CD14-positive monocyte (primary cell): ENCODE measurements at regions not wholly inside any gene's neighbourhood (a gene's known extent, or its start where the extent isn't known, plus 50 kb on each side); places are given as distances from the start of the nearest gene placed in this dataset.

Source experiments
- DNase-seq, 3 donors: peaks; one replicate each; pipeline ENCODE4 v3.0.0-alpha.2; 2011 to 2022
- H2AFZ ChIP-seq: 2 replicates; pipeline ENCODE4 v1.6.0; 2012; ENCODE audit warnings: mild to moderate bottlenecking, low read depth, low read length, inconsistent platforms; ENCODE audit not compliant: insufficient read depth, poor library complexity, severe bottlenecking
- H3K27ac ChIP-seq, 2 donors: 1 replicate in 1 of 2; 2 replicates in 1 of 2; pipeline ENCODE4 v1.5.1; 2012 to 2013; ENCODE audit warnings: low read length in 2 of 2, control low read depth in 1 of 2, inconsistent platforms in 1 of 2, low read depth in 1 of 2, mild to moderate bottlenecking in 1 of 2
- H3K27me3 ChIP-seq, 2 donors: one replicate each; pipeline versions ENCODE4 v1.6.0 to v1.6.1; 2011 to 2013; ENCODE audit warnings: low read length in 2 of 2; ENCODE audit not compliant: control insufficient read depth in 2 of 2, insufficient read depth in 2 of 2
- H3K36me3 ChIP-seq, 2 donors: replicated peaks in 1 of 2; 1 replicate in 1 of 2; 2 replicates in 1 of 2; pipeline versions ENCODE4 v1.5.1 to v1.6.1; 2012 to 2013; ENCODE audit warnings: low read length in 2 of 2, control low read depth in 1 of 2, inconsistent platforms in 1 of 2, mild to moderate bottlenecking in 1 of 2; ENCODE audit not compliant: insufficient read depth in 2 of 2, control insufficient read depth in 1 of 2
- H3K4me1 ChIP-seq, 2 donors: 1 replicate in 1 of 2; 2 replicates in 1 of 2; pipeline versions ENCODE4 v1.5.1 to v1.6.1; 2012 to 2013; ENCODE audit warnings: low read length in 2 of 2, control low read depth in 1 of 2, inconsistent platforms in 1 of 2, mild to moderate bottlenecking in 1 of 2, moderate library complexity in 1 of 2; ENCODE audit not compliant: insufficient read depth in 2 of 2, control insufficient read depth in 1 of 2
- H3K4me2 ChIP-seq: replicated peaks from 2 replicates; pipeline ENCODE3; 2012; ENCODE audit warnings: low read length, moderate library complexity, mild to moderate bottlenecking; ENCODE audit not compliant: poor library complexity, severe bottlenecking; ENCODE audit errors: extremely low read depth
- H3K4me3 ChIP-seq, 3 experiments: fragments of 200-600 bp in 1 of 3; sonication (generic) in 1 of 3; replicated peaks in 1 of 3; 1 replicate in 2 of 3; 2 replicates in 1 of 3; pipeline ENCODE4 v1.5.1; 2011 to 2013; ENCODE audit warnings: low read length in 3 of 3, mild to moderate bottlenecking in 3 of 3, control low read depth in 2 of 3, low read depth in 2 of 3, inconsistent platforms in 1 of 3, moderate library complexity in 1 of 3
- H3K79me2 ChIP-seq: 2 replicates; pipeline ENCODE4 v1.6.0; 2012; ENCODE audit warnings: mild to moderate bottlenecking, control low read depth, inconsistent platforms, low read length, moderate library complexity; ENCODE audit not compliant: insufficient read depth
- H3K9ac ChIP-seq: 2 replicates; pipeline ENCODE4 v1.6.0; 2017; ENCODE audit warnings: low read length, mild to moderate bottlenecking; ENCODE audit not compliant: insufficient read depth, poor library complexity, severe bottlenecking
- H3K9me3 ChIP-seq, 2 donors: replicated peaks in 1 of 2; 1 replicate in 1 of 2; 2 replicates in 1 of 2; pipeline versions ENCODE4 v1.5.1 to v1.6.1; 2012 to 2013; ENCODE audit warnings: low read length in 2 of 2, control low read depth in 1 of 2; ENCODE audit not compliant: control insufficient read depth in 1 of 2, insufficient read depth in 1 of 2
- H4K20me1 ChIP-seq: 2 replicates; pipeline ENCODE4 v1.6.0; 2012; ENCODE audit warnings: mild to moderate bottlenecking, low read length, control low read depth, moderate library complexity; ENCODE audit not compliant: insufficient read depth
- H3K27ac Mint-ChIP-seq, 7 donors: one replicate each; pipeline ENCODE4 v1.8.0; 2020; ENCODE audit warnings: mild to moderate bottlenecking in 7 of 7, mixed read lengths in 7 of 7, moderate library complexity in 6 of 7, inconsistent platforms in 2 of 7
- H3K27me3 Mint-ChIP-seq, 3 donors: one replicate each; pipeline ENCODE4 v1.8.0; 2021 to 2022; ENCODE audit warnings: low read depth in 3 of 3, mild to moderate bottlenecking in 3 of 3, mixed read lengths in 3 of 3, moderate library complexity in 3 of 3, inconsistent platforms in 1 of 3
- H3K36me3 Mint-ChIP-seq, 2 donors: one replicate each; pipeline ENCODE4 v1.8.0; 2020; ENCODE audit warnings: mixed read lengths in 2 of 2, inconsistent platforms in 1 of 2, mild to moderate bottlenecking in 1 of 2
- H3K4me1 Mint-ChIP-seq: one replicate; pipeline ENCODE4 v1.8.0; 2020; ENCODE audit warnings: mild to moderate bottlenecking, mixed read lengths
- H3K4me3 Mint-ChIP-seq, 2 donors: one replicate each; pipeline ENCODE4 v1.8.0; 2020; ENCODE audit warnings: mild to moderate bottlenecking in 2 of 2, mixed read lengths in 2 of 2, moderate library complexity in 1 of 2
- H3K9me3 Mint-ChIP-seq, 7 donors: one replicate each; pipeline ENCODE4 v1.8.0; 2020 to 2022; ENCODE audit warnings: mixed read lengths in 7 of 7, mild to moderate bottlenecking in 6 of 7, moderate library complexity in 6 of 7, inconsistent platforms in 2 of 7
- WGBS: methylation state at CpG from one replicate; pipeline ENCODE4 v1.1.5; 2013; ENCODE audit warnings: missing lambda C conversion rate; ENCODE audit not compliant: insufficient coverage; 5-methylcytosine and 5-hydroxymethylcytosine counted together
- intact Hi-C, 2 donors: fragments of 100-400 bp; cut with micrococcal nuclease; formaldehyde crosslinking; loops; one replicate each; pipeline versions ENCODE4 v1.15.0 to v1.15.1; 2023
- TF ChIP-seq, protein P1 (sequence below): fragments of 200-600 bp; IDR thresholded peaks from one replicate; pipeline ENCODE4 v1.8.0; 2022; ENCODE audit warnings: antibody characterized with exemption, mild to moderate bottlenecking

DNA sequence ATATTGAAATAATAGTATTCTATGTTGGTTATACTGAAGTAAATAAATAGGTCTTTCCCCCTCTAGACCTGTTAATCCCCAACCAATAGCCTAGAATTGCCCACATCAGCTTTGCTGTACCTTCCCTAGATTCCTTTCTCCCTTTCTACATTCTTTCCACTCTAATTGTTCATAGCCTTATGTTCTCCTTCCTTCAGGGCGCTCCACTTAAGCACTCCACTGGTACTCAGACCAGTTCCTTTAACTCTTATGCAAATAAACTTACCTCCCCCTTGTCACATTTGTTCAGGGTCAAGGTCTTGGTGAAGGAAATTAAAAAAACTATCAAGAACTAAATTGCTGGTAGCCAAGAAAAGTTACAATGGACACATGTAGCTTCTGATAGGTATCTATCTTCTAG is 294.8 kb downstream of the UTP18 start:
- DNase-seq = no peak
- Mint-ChIP-seq H3K36me3 (no peaks in the 10 kb centered on the region), H3K4me3 (no peak overlapping the region), H3K4me1 (no peaks in the 10 kb centered on the region), H3K27ac (no peak overlapping the region), H3K27me3 (peaks cover 0 to 5% (median 1%) of the 10 kb centered on the region in 3 donors), H3K9me3 (peaks cover 0 to 4% (median 0%) of the 10 kb centered on the region in 7 donors)
- TF ChIP-seq, protein P1, sequence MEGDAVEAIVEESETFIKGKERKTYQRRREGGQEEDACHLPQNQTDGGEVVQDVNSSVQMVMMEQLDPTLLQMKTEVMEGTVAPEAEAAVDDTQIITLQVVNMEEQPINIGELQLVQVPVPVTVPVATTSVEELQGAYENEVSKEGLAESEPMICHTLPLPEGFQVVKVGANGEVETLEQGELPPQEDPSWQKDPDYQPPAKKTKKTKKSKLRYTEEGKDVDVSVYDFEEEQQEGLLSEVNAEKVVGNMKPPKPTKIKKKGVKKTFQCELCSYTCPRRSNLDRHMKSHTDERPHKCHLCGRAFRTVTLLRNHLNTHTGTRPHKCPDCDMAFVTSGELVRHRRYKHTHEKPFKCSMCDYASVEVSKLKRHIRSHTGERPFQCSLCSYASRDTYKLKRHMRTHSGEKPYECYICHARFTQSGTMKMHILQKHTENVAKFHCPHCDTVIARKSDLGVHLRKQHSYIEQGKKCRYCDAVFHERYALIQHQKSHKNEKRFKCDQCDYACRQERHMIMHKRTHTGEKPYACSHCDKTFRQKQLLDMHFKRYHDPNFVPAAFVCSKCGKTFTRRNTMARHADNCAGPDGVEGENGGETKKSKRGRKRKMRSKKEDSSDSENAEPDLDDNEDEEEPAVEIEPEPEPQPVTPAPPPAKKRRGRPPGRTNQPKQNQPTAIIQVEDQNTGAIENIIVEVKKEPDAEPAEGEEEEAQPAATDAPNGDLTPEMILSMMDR = no peak
- H3K9me3 ChIP-seq = no peaks in the 10 kb centered on the region
- 83% methylated on average over 1 of the region's 1 CpG for WGBS
- H3K27ac ChIP-seq = no peak overlapping the region
- no peaks in the 10 kb centered on the region for H3K79me2 ChIP-seq
- H4K20me1 ChIP-seq = no peaks in the 10 kb centered on the region
- no peak overlapping the region for H2AFZ ChIP-seq
- H3K4me1 ChIP-seq = no peaks in the 10 kb centered on the region
- no peaks in the 10 kb centered on the region for H3K36me3 ChIP-seq
- H3K27me3 ChIP-seq = no peaks in the 10 kb centered on the region
- no peak overlapping the region for H3K9ac ChIP-seq
- intact Hi-C loops = no loop called here
- H3K4me3 ChIP-seq = no peak overlapping the region
- H3K4me2 ChIP-seq = no peak overlapping the region

DNA sequence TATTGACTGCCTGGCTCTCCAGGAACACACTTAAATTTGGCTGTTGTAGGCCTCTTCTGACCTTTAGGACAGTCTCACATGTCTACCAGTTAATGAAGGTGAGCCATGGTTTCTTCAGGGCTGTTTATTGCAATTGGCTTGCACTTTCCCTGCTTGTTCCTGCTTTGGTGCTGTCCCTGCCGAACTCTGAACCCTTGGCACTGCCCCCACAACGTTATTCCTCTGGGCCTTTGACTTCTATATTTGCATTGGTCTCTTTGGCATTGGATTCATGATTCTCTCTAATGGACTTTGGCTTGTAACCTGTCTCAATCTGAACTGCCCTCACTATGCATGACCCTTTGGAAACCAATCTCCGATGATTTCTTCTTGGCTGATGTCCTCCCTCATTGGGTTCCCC is 299.4 kb downstream of the UTP18 start:
- intact Hi-C loops = no loop called here
- Mint-ChIP-seq H3K27me3 (peaks cover 1 to 8% (median 4%) of the 10 kb centered on the region in 3 donors), H3K9me3 (peaks cover 0 to 2% (median 0%) of the 10 kb centered on the region in 7 donors), H3K4me1 (no peaks in the 10 kb centered on the region), H3K27ac (no peak overlapping the region), H3K4me3 (no peak overlapping the region), H3K36me3 (no peaks in the 10 kb centered on the region)
- H3K36me3 ChIP-seq = no peaks in the 10 kb centered on the region
- 84% methylated on average over 2 of the region's 3 CpGs for WGBS
- TF ChIP-seq, protein P1 = no peak
- no peak for DNase-seq
- no peaks in the 10 kb centered on the region for H3K27me3 ChIP-seq
- no peak overlapping the region for H3K4me3 ChIP-seq
- H3K9ac ChIP-seq = no peak overlapping the region
- no peak overlapping the region for H3K4me2 ChIP-seq
- no peaks in the 10 kb centered on the region for H3K4me1 ChIP-seq
- H3K79me2 ChIP-seq = no peaks in the 10 kb centered on the region
- H2AFZ ChIP-seq = no peak overlapping the region
- no peaks in the 10 kb centered on the region for H3K9me3 ChIP-seq
- no peak overlapping the region for H3K27ac ChIP-seq
- H4K20me1 ChIP-seq = no peaks in the 10 kb centered on the region
